Peyer's patch (tissue), 4 donors: ENCODE measurements at regions not wholly inside any gene's neighbourhood (a gene's known extent, or its start where the extent isn't known, plus 50 kb on each side); places are given as distances from the start of the nearest gene placed in this dataset.

Source experiments
- DNase-seq, 3 donors: peaks; one replicate each; pipeline ENCODE4 v3.0.0-alpha.2; 2017 to 2019
- H3K27ac ChIP-seq, 4 donors: fragments of 200-600 bp; sonication (generic); one replicate each; pipeline ENCODE4 v1.5.1; 2016 to 2019
- H3K27me3 ChIP-seq, 2 donors: fragments of 200-600 bp; sonication (generic); one replicate each; pipeline ENCODE4 v1.5.1; 2019
- H3K36me3 ChIP-seq, 3 donors: fragments of 200-600 bp; sonication (generic); one replicate each; pipeline ENCODE4 v1.5.1; 2016 to 2019
- H3K4me1 ChIP-seq, 4 donors: fragments of 200-600 bp; sonication (generic); one replicate each; pipeline ENCODE4 v1.5.1; 2016 to 2019
- H3K4me3 ChIP-seq, 4 donors: fragments of 200-600 bp; sonication (generic); 1 replicate in 3 of 4; 2 replicates in 1 of 4; pipeline ENCODE4 v1.5.1; 2016 to 2019; ENCODE audit warnings: mild to moderate bottlenecking in 1 of 4
- H3K9me3 ChIP-seq, 4 donors: fragments of 200-600 bp; sonication (generic); one replicate each; pipeline ENCODE4 v1.5.1; 2016 to 2019; ENCODE audit warnings: mild to moderate bottlenecking in 1 of 4
- CTCF ChIP-seq, 6 experiments: fragments of 450-650 bp in 4 of 6; fragments of 200-600 bp in 2 of 6; sonication (generic) in 1 of 6; IDR thresholded peaks; one replicate each; pipeline ENCODE4 v1.5.1; 2017 to 2019; ENCODE audit warnings: antibody characterized with exemption in 6 of 6, mild to moderate bottlenecking in 3 of 6, moderate library complexity in 1 of 6
- POLR2A ChIP-seq, 2 donors: fragments of 450-650 bp; IDR thresholded peaks; one replicate each; pipeline ENCODE4 v1.5.1; 2017; ENCODE audit warnings: antibody characterized with exemption in 2 of 2, mild to moderate bottlenecking in 2 of 2, moderate library complexity in 2 of 2

- Histone ChIP-seq H3K27me3 (no peaks in the 10 kb centered on the region), H3K36me3 (no peaks in the 10 kb centered on the region), H3K4me3 (no peak overlapping the region), H3K27ac (no peak overlapping the region), H3K4me1 (peaks cover 0 to 13% (median 0%) of the 10 kb centered on the region in 4 donors), H3K9me3 (no peaks in the 10 kb centered on the region)
- DNase-seq = no peak
- TF ChIP-seq CTCF (IDR thresholded peaks at IDR 0.05) (no peak), POLR2A (IDR thresholded peaks at IDR 0.05) (no peak)
Measured at GRCh38 chr16:85400305-85401205, 212.6 kb upstream of the GSE1 start.

- H3K9me3 ChIP-seq = no peaks in the 10 kb centered on the region
- H3K27me3 ChIP-seq = no peaks in the 10 kb centered on the region
- H3K4me3 ChIP-seq = no peak overlapping the region
- no peak for TF ChIP-seq POLR2A (IDR thresholded peaks at IDR 0.05)
- no peak for TF ChIP-seq CTCF (IDR thresholded peaks at IDR 0.05)
- no peaks in the 10 kb centered on the region for H3K36me3 ChIP-seq
- H3K27ac ChIP-seq = no peak overlapping the region
- peak in 1 of 3 donors; percentile 31 for DNase-seq
- H3K4me1 ChIP-seq = peaks cover 0 to 4% (median 0%) of the 10 kb centered on the region in 4 donors
Measured at GRCh38 chr16:85401370-85401916, 211.7 kb upstream of the GSE1 start.

- peak in 1 of 3 donors; percentile 42 for DNase-seq
- H3K4me1 ChIP-seq = no peaks in the 10 kb centered on the region
- H3K36me3 ChIP-seq = no peaks in the 10 kb centered on the region
- no peak for TF ChIP-seq CTCF (IDR thresholded peaks at IDR 0.05)
- TF ChIP-seq POLR2A (IDR thresholded peaks at IDR 0.05) = no peak
- H3K9me3 ChIP-seq = no peaks in the 10 kb centered on the region
- H3K27me3 ChIP-seq = no peaks in the 10 kb centered on the region
- no peak overlapping the region for H3K27ac ChIP-seq
- no peak overlapping the region for H3K4me3 ChIP-seq
Measured at GRCh38 chr16:85401917-85402766, 211.0 kb upstream of the GSE1 start.

GRCh38 chr16:85402910-85403692 is 210.0 kb upstream of the GSE1 start:
- H3K4me1 ChIP-seq = no peaks in the 10 kb centered on the region
- H3K4me3 ChIP-seq = no peak overlapping the region
- H3K9me3 ChIP-seq = no peaks in the 10 kb centered on the region
- H3K27me3 ChIP-seq = no peaks in the 10 kb centered on the region
- H3K36me3 ChIP-seq = no peaks in the 10 kb centered on the region
- no peak overlapping the region for H3K27ac ChIP-seq
- no peak for TF ChIP-seq CTCF (IDR thresholded peaks at IDR 0.05)
- no peak for TF ChIP-seq POLR2A (IDR thresholded peaks at IDR 0.05)
- DNase-seq = peak in 1 of 3 donors; percentile 42

GRCh38 chr16:85403693-85404092 is 209.4 kb upstream of the GSE1 start:
- Histone ChIP-seq H3K9me3 (no peaks in the 10 kb centered on the region), H3K27ac (no peak overlapping the region), H3K4me1 (no peaks in the 10 kb centered on the region), H3K36me3 (no peaks in the 10 kb centered on the region), H3K27me3 (no peaks in the 10 kb centered on the region), H3K4me3 (no peak overlapping the region)
- DNase-seq = no peak
- TF ChIP-seq POLR2A (IDR thresholded peaks at IDR 0.05) (no peak), CTCF (IDR thresholded peaks at IDR 0.05) (no peak)
